ENCODE measurements at regions not wholly inside any gene's neighbourhood (a gene's known extent, or its start where the extent isn't known, plus 50 kb on each side); places are given as distances from the start of the nearest gene placed in this dataset.
"Not testable (repeated sequence)": the region's sequence is repeated elsewhere in the genome, so short reads cannot be mapped to it uniquely, and the experiment has no call there.

DNA sequence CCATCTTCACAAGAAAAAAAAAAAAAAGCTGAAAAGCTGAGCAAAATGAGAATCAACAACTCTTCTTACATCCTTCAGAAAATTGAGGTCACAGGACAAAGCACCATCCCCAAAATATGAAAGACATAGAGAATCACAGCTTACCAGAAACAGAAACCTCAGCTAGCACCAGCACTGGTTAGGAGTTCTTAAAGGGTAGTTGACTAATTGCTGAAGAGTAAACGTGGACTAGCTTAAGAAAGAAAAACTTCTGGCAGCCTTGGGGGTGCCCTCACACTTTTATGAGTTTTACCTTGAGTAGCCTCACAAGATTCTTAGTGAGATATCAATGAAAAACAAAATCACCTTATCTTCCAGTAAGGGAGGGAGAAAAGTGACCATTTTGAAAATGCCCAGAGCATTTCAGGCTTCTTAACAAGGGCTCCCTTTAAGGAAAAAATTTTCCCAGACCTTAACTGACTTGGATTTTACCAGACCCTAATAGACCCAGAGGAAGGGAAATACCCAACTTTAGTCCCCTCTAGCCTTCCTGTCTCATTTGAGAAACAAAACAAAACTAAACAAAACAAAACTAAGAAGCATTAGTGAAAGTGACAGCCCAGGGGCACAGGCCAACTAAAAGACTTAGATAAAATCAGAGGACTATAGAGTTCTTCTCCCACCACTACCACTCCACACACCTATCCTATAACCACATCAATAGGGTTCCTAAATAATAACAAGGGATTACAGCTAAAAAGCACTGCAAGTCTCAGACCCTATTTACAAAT is 888.6 kb downstream of the DIAPH3 start:
- no peak for FAIRE-seq

DNA sequence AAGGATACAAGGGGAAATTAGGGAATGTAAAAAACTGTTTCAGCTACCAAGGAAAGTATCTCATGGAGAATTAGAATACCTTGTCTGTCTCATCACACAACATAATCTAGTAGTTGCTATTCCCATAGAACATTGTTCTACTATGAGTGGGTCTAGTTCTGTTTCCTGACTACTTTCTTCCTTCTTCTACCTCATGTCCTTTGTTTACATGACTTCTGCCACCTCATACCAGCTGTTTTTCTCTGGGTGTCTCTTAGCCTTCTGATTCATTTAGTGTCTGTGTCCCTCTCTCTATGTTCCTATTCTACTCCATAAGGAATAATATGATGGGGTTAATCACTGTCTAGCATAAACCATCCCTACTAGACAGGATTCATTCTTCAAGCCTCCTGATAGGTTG is 887.3 kb downstream of the DIAPH3 start:
- no peak for FAIRE-seq

DNA sequence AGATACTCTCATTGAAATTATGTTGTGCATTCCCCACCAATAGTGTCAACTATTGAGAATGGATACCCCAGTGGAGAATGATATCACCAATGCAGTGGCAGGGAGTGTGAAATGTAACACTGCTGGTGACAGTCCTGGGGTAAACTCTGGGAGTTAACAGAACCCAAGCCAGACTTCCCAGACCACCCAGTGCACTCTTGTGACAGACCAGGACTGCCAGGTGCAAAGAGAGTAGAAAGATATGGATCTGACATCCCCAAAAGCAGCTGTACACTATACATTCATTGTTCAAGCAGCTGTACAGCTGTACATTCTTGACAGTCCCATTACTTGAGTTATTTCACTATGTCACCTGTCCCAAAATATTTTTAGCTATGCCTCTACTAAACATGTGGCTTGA is 886.6 kb downstream of the DIAPH3 start:
- no peak for FAIRE-seq

DNA sequence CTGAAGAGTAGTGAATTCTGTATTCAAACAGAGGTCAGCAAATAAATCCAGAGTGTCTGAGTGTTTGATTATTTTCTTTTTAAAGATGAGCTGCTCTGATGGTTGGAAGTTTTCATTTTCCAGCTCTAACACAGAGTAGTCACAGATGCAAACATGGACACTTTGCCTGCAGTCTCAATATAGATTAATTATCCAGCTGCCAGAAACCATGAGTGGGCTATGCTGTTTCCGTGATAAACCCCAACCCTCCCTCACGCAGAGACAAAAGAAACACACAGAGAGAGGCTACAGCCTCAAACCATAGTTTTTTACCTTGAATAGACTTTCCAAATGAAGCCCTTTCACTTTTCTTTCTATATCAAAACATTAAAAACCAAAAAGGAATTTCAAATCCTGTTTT is 884.7 kb downstream of the DIAPH3 start:
- no peak for FAIRE-seq

DNA sequence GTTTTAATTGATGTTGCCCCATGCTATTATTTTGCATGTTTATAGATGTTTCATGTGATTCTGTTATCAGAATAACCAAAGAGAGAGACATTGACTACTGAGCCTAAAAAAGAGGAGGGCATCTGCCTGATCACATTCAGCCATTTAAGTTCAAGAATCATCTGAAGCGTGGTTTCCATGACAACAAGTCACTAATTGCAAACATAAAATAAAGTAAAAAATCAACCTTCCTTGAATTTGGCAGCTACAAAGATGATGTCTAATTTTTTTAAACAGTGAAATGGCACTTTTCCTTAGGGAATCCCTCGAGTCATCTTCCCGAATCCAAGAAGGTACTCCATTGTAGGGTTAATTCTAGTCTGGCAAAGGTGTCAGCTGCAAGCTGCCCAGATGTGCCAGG is 884.2 kb downstream of the DIAPH3 start:
- FAIRE-seq = no peak

DNA sequence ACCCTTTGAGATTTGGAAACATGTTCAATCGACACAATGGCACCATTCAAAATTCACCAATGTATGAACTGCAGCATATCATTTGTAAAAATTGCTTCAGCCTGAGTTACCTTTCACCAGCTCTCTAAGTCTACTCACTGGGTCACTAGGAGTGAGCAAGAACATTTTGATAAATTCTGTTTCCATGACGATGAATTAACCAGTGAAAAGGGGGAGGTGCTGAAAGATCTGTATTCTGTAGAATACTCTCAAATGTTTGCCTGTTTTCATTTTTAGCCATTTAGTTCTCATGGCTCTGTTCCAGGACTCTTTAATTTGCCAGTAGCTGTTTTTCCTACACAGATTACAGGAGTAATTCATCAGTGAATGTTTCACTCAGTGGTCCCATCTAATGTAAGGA is 883.4 kb downstream of the DIAPH3 start:
- FAIRE-seq = no peak

DNA sequence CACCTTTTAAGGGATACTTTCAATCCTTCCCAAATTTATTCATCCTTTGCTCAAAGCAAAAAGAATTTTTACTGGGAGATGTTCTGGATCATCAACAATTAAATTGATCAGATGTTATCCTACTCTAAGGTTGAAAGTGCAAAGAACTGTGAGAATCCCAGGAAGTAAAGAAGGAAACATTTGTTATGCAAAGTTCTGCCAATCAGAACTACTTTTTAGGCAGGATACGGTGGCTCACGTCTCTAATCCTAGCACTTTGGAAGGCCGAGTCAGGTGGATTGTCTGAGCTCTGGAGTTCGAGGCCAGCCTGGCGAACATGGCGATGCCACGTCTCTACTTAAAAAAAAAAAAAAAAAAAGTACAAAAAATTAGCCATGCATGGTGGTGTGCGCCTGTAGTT is 882.3 kb downstream of the DIAPH3 start:
- no peak for FAIRE-seq

DNA sequence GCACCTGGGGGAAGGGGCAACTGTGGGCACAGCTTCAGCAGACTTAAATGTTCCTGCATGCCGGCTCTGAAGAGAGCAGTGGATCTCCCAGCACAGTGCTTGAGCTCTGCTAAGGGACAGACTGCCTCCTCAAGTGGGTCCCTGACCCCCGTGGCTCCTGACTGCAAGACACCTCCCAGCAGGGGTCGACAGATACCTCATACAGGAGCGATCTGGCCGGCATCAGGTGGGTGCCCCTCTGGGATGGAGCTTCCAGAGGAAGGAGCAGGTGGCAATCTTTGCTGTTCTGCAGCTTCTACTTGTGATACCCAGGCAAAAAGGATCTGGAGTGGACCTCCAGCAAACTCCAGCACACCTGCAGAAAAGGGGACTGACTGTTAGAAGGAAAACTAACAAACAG is 871.5 kb downstream of the DIAPH3 start:
- not testable (repeated sequence) for FAIRE-seq

DNA sequence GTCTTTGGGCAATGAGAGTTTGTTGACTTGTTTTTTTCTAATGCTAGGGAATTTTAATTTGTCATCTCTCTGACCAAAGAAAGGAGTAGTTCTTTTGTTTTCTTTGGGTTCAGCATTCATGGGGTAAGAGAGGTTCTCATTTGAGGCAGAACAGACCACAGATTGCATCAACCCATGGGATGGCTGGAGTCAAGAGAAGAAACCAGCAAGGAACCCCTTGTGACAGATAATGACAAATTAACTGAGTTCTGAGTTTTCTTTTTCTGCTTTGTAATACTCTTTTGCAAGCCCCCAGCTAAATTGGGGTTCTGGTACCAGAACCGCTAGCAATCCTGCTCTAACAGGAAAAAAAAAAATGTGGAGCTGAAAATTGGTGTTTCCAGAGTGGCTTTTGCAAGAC is 864.1 kb downstream of the DIAPH3 start:
- FAIRE-seq = no peak

DNA sequence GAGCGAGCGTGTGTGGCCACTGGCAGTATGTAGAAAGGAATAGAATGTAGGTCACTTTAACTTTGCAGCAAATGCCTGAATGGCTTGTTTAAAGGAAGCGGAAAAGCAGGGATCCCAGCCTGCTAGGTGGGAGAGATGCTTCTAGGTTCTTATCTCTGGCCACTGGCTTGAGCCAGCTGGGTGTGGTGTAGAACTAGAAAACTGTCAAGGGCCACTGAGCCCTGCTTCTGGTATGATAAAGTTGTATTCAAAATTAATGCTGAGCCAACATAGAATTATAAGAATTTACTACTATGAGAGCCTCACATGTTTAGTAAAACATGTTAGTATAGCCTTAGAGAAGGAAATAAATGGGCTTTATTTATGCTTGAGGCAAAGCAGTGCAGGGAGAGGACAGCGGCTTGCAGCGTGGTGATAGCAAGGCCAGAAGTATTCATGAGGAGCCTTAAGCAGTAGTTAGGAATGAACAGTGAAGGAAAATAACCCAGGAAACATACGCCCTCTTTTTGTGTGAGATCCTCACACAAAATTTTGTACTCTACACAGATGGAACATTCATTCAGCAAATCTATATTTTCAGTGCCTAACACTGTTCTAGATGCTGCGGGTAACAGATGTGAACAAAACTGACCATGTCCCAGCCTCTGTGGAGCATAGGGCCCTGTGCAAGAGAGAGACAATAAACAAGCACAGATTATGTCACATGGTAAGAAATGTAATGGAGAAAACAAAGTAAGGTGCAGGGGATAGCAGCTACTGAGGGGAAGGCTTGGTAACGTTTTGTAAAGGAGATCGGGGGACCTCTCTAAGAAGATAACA is 863.2 kb downstream of the DIAPH3 start:
- FAIRE-seq = no peak

DNA sequence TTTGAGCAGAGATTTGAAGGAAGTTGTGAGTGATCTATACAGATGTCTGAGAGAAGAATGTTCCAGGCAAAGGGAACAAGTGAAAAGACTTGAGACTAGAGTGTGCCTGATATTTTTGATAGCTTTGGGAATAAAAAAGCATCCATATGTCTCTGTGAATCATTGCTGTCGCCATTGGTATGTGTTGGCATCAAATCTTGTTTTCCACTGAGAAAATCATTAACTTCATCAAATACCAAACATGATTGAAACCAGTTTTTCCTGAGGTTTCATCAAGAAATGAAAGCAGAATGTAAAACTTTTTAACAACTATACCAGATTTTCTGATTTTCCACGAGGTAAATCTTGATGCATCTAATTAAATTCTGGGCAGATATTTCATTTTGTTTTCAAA is 862.6 kb downstream of the DIAPH3 start:
- no peak for FAIRE-seq

DNA sequence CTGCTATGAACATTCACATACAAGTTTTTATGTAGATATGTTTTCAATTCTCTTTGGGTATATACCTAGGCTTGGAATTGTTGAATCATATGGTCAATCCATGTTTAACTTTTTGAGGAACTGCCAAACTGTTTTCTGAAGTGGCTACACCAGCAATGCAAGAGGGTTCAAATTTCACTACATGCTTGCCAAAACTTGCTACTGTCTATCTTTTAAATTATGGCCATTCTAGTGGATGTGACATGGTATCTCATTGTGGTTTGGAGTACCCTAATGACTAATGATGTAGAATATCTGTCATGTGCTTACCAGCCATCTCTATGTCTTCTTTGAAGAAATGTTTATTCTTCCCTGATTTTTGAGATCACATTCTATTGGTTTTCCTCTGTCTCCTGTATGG is 860.3 kb downstream of the DIAPH3 start:
- no peak for FAIRE-seq

DNA sequence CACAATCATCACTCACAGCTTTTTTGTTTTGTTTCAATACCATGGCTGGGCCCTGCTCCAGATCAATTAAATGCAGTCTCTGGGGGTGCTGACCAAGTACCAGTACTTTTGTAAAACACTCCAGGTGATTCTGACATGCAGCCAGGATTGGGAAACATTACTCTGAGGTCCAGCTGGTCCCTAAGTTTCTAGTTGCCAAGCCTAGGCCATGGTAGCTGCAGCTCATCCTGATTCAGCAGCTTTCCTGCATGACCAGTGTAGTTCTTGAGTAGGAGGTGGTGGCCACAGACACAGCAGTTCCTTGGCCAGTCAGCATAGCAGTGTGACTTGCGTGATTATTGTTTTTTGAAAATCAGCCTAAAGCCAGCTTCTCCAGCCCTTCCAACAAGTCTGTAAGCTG is 859.1 kb downstream of the DIAPH3 start:
- no peak for FAIRE-seq

DNA sequence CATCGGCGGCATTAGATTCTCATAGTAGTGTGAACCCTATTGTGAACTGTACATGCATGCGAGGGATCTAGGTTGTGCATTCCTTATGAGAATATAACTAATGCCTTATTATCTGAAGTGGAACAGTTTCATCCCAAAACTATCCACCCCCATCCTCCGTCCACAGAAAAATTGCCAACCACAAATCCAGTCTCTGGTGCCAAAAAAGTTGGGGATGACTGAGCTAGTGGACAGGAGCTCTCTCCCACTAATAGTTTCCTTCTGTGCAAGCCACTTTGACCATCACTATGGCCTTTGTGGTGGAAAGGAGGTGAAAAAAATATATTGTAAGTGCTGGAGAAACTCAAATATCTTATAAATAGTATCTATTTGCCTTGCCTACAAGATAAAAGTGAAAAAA is 857.8 kb downstream of the DIAPH3 start:
- no peak for FAIRE-seq

DNA sequence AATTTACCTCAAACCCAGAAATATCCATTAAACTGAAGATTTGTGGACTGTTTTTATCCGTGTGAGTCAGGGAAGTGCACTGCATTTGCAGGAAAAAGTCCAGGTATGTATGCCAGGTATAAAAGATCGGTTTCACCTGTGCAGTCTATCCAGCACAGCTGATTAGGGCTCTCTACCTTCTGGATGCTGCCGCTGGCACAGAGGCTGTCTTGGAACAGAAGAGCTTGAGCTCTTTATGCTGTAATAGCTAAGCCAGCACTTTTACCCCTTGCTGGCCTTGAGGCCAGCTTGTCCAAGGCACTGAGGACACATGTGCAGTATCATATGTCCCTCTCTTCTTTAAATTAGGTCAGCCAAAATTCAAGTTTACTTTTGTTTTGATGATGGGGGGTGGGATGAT is 851.0 kb downstream of the DIAPH3 start:
- FAIRE-seq = no peak

DNA sequence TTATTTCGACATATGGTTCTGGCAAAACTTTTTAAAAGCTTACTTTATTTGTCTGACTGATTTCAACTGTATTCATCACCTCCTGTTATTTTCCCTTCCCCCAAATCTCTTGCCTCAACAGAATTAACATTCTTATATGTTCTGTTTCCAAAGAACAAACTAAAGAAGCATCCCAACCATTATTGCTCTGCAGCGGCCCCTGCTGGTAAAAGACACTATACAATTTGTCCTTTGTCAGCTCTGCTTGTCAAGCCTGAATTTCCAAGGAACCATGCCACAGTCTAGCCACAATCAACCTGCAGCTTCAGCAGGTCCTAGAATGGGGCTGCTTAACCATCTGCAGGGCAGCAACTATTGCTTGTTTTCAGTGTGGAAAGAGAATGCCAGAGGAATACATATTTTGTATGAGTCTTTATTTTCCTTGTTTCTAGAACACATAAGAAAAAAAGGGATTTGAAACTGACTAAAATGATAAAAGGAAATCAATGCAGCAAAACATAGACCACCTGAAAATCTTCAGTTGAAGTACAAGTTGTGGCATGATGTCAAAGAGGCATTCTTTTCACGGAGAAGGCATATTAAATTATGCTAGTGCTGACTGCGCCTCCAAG is 845.3 kb downstream of the DIAPH3 start:
- peak; percentile 19 for FAIRE-seq

DNA sequence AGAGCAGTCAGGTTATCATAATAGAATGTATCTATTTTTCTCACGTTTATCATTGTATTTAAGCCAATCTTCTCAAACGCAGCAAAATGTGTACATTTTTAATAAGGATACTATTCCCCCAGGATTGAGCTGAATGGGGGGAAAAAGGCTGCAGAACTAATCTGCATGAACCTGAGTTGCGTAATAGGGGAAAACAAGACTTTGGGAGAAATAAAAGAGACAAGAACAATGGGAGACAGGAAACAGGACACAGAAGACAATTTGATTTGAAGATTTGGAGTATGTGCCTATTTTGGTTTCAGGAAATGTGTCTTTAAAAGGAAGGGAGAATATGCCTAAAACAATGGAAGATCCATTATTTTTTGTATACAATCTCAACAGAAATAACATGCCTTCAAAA is 844.5 kb downstream of the DIAPH3 start:
- no peak for FAIRE-seq

DNA sequence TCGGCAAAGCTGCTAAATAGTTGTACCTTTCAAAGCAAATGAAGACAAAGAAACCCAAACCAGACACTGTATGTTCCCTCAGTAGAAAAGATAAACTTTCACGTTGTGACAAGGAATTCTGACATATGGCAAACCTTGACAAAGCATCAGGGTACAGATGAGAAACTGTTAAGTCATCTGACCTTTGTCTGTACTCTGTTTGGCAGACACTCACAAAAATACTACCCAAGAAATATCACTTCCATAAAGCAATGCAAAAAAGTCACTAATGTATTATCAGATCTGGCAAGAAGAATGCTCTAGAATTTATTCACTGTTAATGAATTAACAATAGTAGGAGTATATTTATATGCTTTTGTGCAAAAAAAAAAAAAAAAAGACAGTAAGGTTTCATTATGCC is 843.7 kb downstream of the DIAPH3 start:
- no peak for FAIRE-seq

DNA sequence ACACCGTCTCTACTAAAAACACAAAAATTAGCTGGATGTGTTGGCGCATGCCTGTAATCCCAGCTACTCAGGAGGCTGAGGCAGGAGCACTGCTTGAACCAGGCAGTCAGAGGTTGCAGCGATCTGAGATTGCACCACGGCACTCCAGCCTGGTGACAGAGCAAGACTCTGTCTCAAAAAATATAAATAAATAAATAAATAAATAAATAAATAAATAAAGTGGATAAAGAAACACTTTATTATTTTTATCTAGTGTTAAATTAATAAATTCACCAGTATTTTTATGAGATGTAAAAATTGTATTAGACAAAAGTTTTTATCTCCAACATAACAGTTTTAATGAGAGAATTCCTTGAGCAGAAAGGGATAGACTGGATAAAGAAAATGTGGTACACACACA is 839.3 kb downstream of the DIAPH3 start:
- FAIRE-seq = not testable (repeated sequence)

DNA sequence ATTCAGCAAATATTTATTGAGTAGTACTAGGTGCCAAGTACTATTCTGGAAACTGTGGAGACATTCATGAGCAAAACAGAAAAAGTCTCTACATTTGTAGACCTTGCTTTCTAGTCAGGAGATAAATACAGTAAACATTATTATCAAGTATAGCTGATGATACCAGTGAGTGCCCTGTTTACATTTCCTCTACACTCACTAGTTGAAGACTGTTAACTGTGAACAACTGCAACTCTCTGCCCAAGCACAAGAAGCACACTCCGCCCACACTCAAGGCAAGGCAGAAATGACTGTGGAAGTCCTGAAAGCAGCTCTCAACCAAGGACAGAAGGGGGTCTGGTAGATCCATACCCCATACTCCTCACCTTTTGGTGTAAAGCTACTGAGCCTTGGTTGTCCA is 837.0 kb downstream of the DIAPH3 start:
- FAIRE-seq = no peak

DNA sequence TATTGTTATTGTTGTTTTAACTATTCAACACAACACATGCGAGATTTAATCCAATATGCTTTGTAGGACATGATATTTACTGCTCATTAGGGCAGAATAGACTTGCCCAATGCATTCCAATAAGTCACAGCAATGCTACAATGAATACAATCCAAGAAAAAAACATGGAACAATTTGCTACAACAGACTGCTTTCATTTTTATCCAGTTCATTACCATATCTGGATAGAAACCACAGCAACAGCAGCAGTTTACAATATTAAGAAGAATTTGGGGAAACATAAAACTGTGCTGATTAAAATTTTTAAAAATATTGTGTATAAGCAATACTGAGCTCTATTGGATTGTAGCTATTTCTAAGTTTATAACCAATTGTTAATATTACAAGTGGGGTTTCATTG is 833.0 kb downstream of the DIAPH3 start:
- FAIRE-seq = no peak

DNA sequence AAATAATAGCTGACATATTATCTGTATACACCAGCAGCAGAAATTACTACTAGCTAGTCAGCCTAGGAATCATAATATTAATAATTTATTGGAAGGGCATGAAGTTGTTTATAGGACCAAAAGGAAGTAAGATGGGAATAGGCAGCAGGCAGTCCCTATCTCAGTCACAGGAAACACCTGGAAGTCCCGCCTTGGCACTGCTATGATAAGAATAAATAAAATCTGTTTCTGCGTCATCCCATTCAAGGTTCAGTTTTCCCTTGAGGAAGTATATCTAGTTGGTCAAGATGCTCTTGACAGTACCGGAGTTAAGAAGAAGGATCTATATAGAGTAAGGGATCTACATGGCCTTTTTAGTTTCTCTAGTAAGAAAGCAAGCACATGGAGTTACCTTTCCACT is 830.8 kb downstream of the DIAPH3 start:
- FAIRE-seq = no peak

DNA sequence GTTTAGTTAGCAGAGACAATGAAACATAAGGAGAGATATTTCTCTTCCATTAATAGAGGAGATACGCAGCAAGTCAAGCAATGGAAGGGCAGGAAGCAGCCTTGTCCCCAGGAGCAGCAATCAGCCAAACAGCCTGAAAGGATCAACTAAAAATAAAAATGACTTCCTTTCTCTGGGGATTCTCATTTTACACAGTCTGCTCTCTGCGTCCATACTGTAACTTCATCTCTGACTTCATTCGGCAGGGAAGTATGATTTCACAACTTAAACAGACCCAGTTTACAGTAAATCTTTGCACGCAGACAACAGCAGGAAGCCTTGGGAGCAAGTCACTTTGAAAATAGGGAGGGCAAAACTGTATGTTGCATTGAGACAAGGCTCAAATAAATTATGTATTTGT is 826.7 kb downstream of the DIAPH3 start:
- FAIRE-seq = no peak

DNA sequence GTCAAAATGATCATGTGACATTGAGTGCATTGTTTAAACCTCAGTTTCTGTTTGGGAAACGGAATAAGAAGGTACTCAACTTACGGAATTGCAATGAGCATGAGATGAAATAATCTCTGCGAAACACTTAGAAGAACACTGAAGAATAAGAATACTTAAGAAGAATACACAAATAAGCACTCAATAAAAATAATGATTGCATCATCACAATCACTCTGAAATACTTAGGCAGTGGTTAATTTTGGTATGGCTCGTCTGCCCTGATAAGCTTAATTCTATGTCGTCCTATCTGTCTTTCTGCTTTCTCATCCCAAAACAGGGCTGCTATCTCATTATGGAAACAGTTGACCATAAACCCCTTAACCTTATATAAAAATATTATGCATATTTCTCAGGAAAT is 823.6 kb downstream of the DIAPH3 start:
- no peak for FAIRE-seq
